ENCODE measurements at regions not wholly inside any gene's neighbourhood (a gene's known extent, or its start where the extent isn't known, plus 50 kb on each side); places are given as distances from the start of the nearest gene placed in this dataset.
A peak's percentile ranks its signal among the peaks of the same experiment; 100 is the strongest.
"Not testable (repeated sequence)": the region's sequence is repeated elsewhere in the genome, so short reads cannot be mapped to it uniquely, and the experiment has no call there.

DNA sequence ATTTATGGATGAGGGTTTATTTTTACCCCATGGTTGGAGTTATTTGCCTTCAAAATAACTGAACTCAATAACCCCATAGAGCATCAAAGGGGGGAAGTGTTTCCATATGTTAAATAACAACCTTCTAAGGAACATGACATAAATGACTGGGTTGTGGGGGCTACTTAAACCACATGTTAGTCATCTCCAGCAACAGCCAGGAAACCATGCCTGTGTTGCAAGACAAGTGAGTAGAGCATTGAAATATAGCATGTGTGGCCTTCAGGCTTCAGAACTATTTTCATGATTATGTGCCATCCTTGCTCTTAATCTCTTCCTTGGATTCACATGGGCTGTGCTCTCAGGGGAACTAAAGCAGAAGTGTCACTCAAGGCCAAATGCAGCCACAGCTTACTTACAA is 431.2 kb downstream of the AGTPBP1 start:
- Histone ChIP-seq H3K4me3 (ENCODE audit: low read length) (no peak overlapping the region), H3K4ac (ENCODE audit: low read depth, low read length) (no peak overlapping the region), H3K4me1 (ENCODE audit: control insufficient read depth, low read depth, low read length) (no peaks in the 10 kb centered on the region), H3K23ac (ENCODE audit: low read length) (no peak overlapping the region), H2BK15ac (replicated peaks; ENCODE audit: low read depth) (no peak overlapping the region), H3K4me2 (ENCODE audit: low read length) (no peak overlapping the region), H3K9ac (ENCODE audit: low read length) (no peak overlapping the region), H2BK5ac (ENCODE audit: low read length) (no peak overlapping the region), H4K8ac (ENCODE audit: low read depth, low read length) (no peak overlapping the region), H3K27ac (ENCODE audit: low read depth, low read length) (no peak overlapping the region), H2AK5ac (ENCODE audit: low read length) (no peak overlapping the region), H3K79me1 (ENCODE audit: low read length) (no peaks in the 10 kb centered on the region), H2BK120ac (ENCODE audit: low read depth, low read length) (no peak overlapping the region), H4K5ac (ENCODE audit: low read length) (no peak overlapping the region), H3K79me2 (ENCODE audit: control insufficient read depth, insufficient read depth, low read length) (no peaks in the 10 kb centered on the region), H3K36me3 (ENCODE audit: control insufficient read depth, insufficient read depth, low read length) (no peaks in the 10 kb centered on the region), H3K27me3 (ENCODE audit: insufficient read depth, low read length, poor library complexity) (no peaks in the 10 kb centered on the region), H3K18ac (ENCODE audit: low read length) (no peak overlapping the region), H3K56ac (ENCODE audit: low read length) (no peak overlapping the region)
- no peak for DNase-seq

DNA sequence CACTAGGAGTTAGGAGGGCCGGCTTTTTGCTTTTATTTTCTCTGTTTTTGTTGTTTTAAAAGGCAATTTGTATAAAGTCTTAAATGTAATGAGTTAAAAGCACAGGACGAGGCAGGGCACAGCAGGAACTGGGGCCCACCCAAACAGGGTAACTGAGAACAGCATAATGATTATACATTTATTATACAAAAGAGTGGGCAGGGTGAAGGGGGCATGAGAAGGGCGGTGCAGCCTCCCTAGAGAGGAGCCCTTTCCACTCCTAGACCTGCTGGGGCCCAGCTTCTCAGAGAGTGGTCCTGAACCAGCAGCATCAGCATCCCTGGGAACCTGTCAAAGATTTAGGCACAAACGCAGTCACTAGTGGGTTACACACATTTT is 438.0 kb downstream of the AGTPBP1 start:
- Histone ChIP-seq H3K4me1 (ENCODE audit: control insufficient read depth, low read depth, low read length) (no peaks in the 10 kb centered on the region), H2BK120ac (ENCODE audit: low read depth, low read length) (no peak overlapping the region), H2BK15ac (replicated peaks; ENCODE audit: low read depth) (no peak overlapping the region), H4K8ac (ENCODE audit: low read depth, low read length) (no peak overlapping the region), H3K79me2 (ENCODE audit: control insufficient read depth, insufficient read depth, low read length) (no peaks in the 10 kb centered on the region), H3K27me3 (ENCODE audit: insufficient read depth, low read length, poor library complexity) (no peaks in the 10 kb centered on the region), H3K4me2 (ENCODE audit: low read length) (no peak overlapping the region), H2BK5ac (ENCODE audit: low read length) (no peak overlapping the region), H2AK5ac (ENCODE audit: low read length) (no peak overlapping the region), H3K56ac (ENCODE audit: low read length) (no peak overlapping the region), H3K79me1 (ENCODE audit: low read length) (no peaks in the 10 kb centered on the region), H3K23ac (ENCODE audit: low read length) (no peak overlapping the region), H3K18ac (ENCODE audit: low read length) (no peak overlapping the region), H3K9ac (ENCODE audit: low read length) (no peak overlapping the region), H3K4ac (ENCODE audit: low read depth, low read length) (no peak overlapping the region), H3K36me3 (ENCODE audit: control insufficient read depth, insufficient read depth, low read length) (no peaks in the 10 kb centered on the region), H4K5ac (ENCODE audit: low read length) (no peak overlapping the region), H3K4me3 (ENCODE audit: low read length) (no peak overlapping the region), H3K27ac (ENCODE audit: low read depth, low read length) (no peak overlapping the region)
- no peak for DNase-seq
- WGBS (ENCODE audit: extremely low coverage, insufficient coverage, low lambda C conversion rate) = no CpG with 5 or more reads among the region's 4 CpGs

DNA sequence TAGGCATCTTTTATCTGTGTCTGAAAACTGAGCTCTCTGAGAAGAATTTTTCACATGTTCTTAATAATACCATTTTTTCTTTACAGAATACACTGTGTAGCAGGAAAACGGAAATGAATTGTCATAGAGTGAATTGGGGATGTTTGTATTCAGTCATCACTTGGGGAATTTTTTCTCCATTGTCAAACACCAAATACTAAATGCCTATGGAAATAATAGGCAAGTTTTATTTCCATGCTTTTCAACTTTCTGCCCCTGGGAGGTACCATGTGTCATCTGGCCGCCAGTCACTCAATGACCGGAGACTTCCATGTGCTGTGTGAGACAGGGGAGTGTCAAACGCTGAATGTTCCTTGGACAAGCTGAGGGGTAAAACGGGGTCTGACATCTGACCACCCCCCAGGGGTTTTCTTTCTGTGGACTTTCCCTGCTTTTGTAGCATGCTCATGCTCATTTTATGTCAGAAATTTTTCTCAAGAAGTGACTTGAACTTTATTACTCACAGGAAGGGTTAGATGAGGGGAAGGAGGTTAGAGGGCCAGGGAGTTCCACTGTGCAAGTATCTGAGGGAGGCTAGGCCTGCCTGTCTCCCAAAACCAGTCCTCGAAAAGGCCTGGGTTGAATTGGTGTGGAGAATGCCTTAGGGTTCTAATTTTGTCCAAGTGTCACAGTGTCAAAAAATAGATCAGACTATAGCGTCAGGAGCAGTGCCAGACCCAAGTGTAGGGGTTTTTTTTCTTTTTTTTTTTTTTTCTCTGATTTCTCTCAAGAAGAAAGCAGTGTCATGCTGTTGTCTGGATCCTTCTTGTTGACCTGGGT is 438.6 kb downstream of the AGTPBP1 start:
- H3K27ac ChIP-seq (ENCODE audit: low read depth, low read length) = no peak overlapping the region

DNA sequence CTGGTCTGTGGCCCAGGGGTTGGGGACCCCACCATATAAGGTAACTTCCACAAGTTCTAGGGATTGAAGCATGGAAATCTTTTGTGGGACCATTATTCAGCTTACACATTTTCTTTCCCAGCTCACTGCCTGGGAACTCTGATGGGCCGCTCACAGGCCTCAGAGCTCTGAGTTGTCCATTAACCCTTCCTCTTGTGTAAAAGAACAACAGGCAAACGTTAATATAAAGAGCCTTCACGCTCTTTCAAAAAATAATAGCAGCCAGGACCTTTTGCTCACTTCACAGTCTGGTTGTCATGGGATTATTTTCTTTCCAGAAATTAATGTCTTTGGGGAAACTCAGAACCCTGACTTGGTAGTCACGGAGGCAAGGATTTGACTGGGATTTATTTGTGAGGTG is 443.3 kb downstream of the AGTPBP1 start:
- Histone ChIP-seq H3K36me3 (ENCODE audit: control insufficient read depth, insufficient read depth, low read length) (no peaks in the 10 kb centered on the region), H3K79me1 (ENCODE audit: low read length) (no peaks in the 10 kb centered on the region), H3K4ac (ENCODE audit: low read depth, low read length) (no peak overlapping the region), H2AK5ac (ENCODE audit: low read length) (no peak overlapping the region), H3K4me2 (ENCODE audit: low read length) (no peak overlapping the region), H3K18ac (ENCODE audit: low read length) (no peak overlapping the region), H4K8ac (ENCODE audit: low read depth, low read length) (no peak overlapping the region), H3K27me3 (ENCODE audit: insufficient read depth, low read length, poor library complexity) (no peaks in the 10 kb centered on the region), H3K9ac (ENCODE audit: low read length) (no peak overlapping the region), H3K56ac (ENCODE audit: low read length) (no peak overlapping the region), H2BK15ac (replicated peaks; ENCODE audit: low read depth) (no peak overlapping the region), H2BK5ac (ENCODE audit: low read length) (no peak overlapping the region), H3K4me3 (ENCODE audit: low read length) (no peak overlapping the region), H4K5ac (ENCODE audit: low read length) (no peak overlapping the region), H3K27ac (ENCODE audit: low read depth, low read length) (no peak overlapping the region), H2BK120ac (ENCODE audit: low read depth, low read length) (no peak overlapping the region), H3K23ac (ENCODE audit: low read length) (no peak overlapping the region), H3K4me1 (ENCODE audit: control insufficient read depth, low read depth, low read length) (no peaks in the 10 kb centered on the region), H3K79me2 (ENCODE audit: control insufficient read depth, insufficient read depth, low read length) (no peaks in the 10 kb centered on the region)
- no CpG with 5 or more reads among the region's 4 CpGs for WGBS (ENCODE audit: extremely low coverage, insufficient coverage, low lambda C conversion rate)
- DNase-seq = no peak

More for the DNA sequence above, 438.6 kb downstream of the AGTPBP1 start:
- Histone ChIP-seq H3K4me3 (ENCODE audit: low read length) (no peak overlapping the region), H2BK120ac (ENCODE audit: low read depth, low read length) (no peak overlapping the region), H2AK5ac (ENCODE audit: low read length) (no peak overlapping the region), H3K36me3 (ENCODE audit: control insufficient read depth, insufficient read depth, low read length) (no peaks in the 10 kb centered on the region), H3K9ac (ENCODE audit: low read length) (no peak overlapping the region), H3K4me1 (ENCODE audit: control insufficient read depth, low read depth, low read length) (no peaks in the 10 kb centered on the region), H2BK15ac (replicated peaks; ENCODE audit: low read depth) (no peak overlapping the region), H3K27me3 (ENCODE audit: insufficient read depth, low read length, poor library complexity) (no peaks in the 10 kb centered on the region), H4K8ac (ENCODE audit: low read depth, low read length) (no peak overlapping the region), H3K18ac (ENCODE audit: low read length) (no peak overlapping the region), H3K4ac (ENCODE audit: low read depth, low read length) (no peak overlapping the region), H3K23ac (ENCODE audit: low read length) (no peak overlapping the region), H3K4me2 (ENCODE audit: low read length) (no peak overlapping the region), H4K5ac (ENCODE audit: low read length) (no peak overlapping the region), H3K79me1 (ENCODE audit: low read length) (no peaks in the 10 kb centered on the region), H3K56ac (ENCODE audit: low read length) (no peak overlapping the region), H2BK5ac (ENCODE audit: low read length) (no peak overlapping the region), H3K79me2 (ENCODE audit: control insufficient read depth, insufficient read depth, low read length) (no peaks in the 10 kb centered on the region)
- DNase-seq = no peak
- WGBS (ENCODE audit: extremely low coverage, insufficient coverage, low lambda C conversion rate) = no CpG with 5 or more reads among the region's 7 CpGs

DNA sequence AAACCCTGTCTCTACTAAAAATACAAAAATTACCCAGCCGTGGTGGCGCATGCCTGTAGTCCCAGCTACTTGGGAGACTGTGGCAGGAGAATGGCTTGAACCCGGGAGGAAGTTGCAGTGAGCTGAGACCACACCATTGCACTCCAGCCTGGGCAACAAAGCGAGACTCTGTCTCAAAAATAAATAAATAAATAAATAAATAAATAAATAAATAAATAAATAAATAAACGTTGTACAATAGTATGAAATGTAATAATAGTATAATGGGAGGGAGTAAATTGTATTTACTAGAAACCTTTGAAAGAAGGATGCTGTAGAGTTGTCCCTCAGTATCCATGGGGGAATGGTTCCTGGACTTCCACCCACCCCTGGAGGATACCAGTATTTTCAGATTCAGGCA is 446.5 kb downstream of the AGTPBP1 start:
- not testable (repeated sequence) for H4K8ac ChIP-seq (ENCODE audit: low read depth, low read length); H2AK5ac ChIP-seq (ENCODE audit: low read length); H3K79me1 ChIP-seq (ENCODE audit: low read length); H3K4me2 ChIP-seq (ENCODE audit: low read length); H3K4me3 ChIP-seq (ENCODE audit: low read length); H3K27ac ChIP-seq (ENCODE audit: low read depth, low read length); H3K4me1 ChIP-seq (ENCODE audit: control insufficient read depth, low read depth, low read length); H2BK120ac ChIP-seq (ENCODE audit: low read depth, low read length); H2BK5ac ChIP-seq (ENCODE audit: low read length); H3K36me3 ChIP-seq (ENCODE audit: control insufficient read depth, insufficient read depth, low read length); H3K79me2 ChIP-seq (ENCODE audit: control insufficient read depth, insufficient read depth, low read length); H2BK15ac ChIP-seq (replicated peaks; ENCODE audit: low read depth); H3K56ac ChIP-seq (ENCODE audit: low read length); H3K9ac ChIP-seq (ENCODE audit: low read length); H3K18ac ChIP-seq (ENCODE audit: low read length); H3K23ac ChIP-seq (ENCODE audit: low read length); H4K5ac ChIP-seq (ENCODE audit: low read length); DNase-seq; H3K27me3 ChIP-seq (ENCODE audit: insufficient read depth, low read length, poor library complexity); H3K4ac ChIP-seq (ENCODE audit: low read depth, low read length)
- WGBS (ENCODE audit: extremely low coverage, insufficient coverage, low lambda C conversion rate) = 100% methylated on average over 1 of the region's 5 CpGs

DNA sequence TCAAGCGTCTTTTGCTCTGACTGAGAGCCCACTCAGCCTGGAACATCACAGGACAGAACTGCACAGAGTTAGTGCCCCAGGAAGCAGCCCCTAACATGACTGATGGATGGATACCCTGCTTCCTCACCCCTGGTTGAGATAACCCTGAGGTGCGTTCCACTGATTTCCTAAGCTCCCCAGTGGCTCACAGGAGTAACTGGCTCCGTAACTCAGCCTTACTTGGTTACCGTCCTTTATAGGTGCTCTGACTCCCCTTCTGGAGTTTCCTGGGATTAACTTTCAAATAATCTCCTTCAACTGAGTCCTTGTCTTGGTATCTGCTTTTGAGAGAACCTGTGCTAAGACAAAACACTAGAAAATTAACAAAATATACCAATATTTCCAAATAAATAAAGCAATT is 449.5 kb downstream of the AGTPBP1 start:
- H2BK5ac ChIP-seq (ENCODE audit: low read length) = no peak overlapping the region
- no peak overlapping the region for H2AK5ac ChIP-seq (ENCODE audit: low read length)
- H4K5ac ChIP-seq (ENCODE audit: low read length) = no peak overlapping the region
- no peaks in the 10 kb centered on the region for H3K79me2 ChIP-seq (ENCODE audit: control insufficient read depth, insufficient read depth, low read length)
- H3K4me3 ChIP-seq (ENCODE audit: low read length) = no peak overlapping the region
- H3K36me3 ChIP-seq (ENCODE audit: control insufficient read depth, insufficient read depth, low read length) = no peaks in the 10 kb centered on the region
- no peak overlapping the region for H3K56ac ChIP-seq (ENCODE audit: low read length)
- no peak overlapping the region for H4K8ac ChIP-seq (ENCODE audit: low read depth, low read length)
- no peak overlapping the region for H3K18ac ChIP-seq (ENCODE audit: low read length)
- WGBS (ENCODE audit: extremely low coverage, insufficient coverage, low lambda C conversion rate) = no CpG with 5 or more reads among the region's 4 CpGs
- no peak overlapping the region for H2BK120ac ChIP-seq (ENCODE audit: low read depth, low read length)
- no peaks in the 10 kb centered on the region for H3K79me1 ChIP-seq (ENCODE audit: low read length)
- no peak overlapping the region for H3K9ac ChIP-seq (ENCODE audit: low read length)
- H3K27me3 ChIP-seq (ENCODE audit: insufficient read depth, low read length, poor library complexity) = no peaks in the 10 kb centered on the region
- H2BK15ac ChIP-seq (replicated peaks; ENCODE audit: low read depth) = no peak overlapping the region
- H3K23ac ChIP-seq (ENCODE audit: low read length) = no peak overlapping the region
- no peak overlapping the region for H3K4me2 ChIP-seq (ENCODE audit: low read length)
- H3K4ac ChIP-seq (ENCODE audit: low read depth, low read length) = no peak overlapping the region
- DNase-seq = peak; percentile 21
- no peaks in the 10 kb centered on the region for H3K4me1 ChIP-seq (ENCODE audit: control insufficient read depth, low read depth, low read length)
- H3K27ac ChIP-seq (ENCODE audit: low read depth, low read length) = no peak overlapping the region
